ENCODE measurements at regions not wholly inside any gene's neighbourhood (a gene's known extent, or its start where the extent isn't known, plus 50 kb on each side); places are given as distances from the start of the nearest gene placed in this dataset.

- DNase-seq (ENCODE audit: low spot score), result no peak
- in situ Hi-C loops (cut with MboI; ENCODE audit: low sequenced_read_pairs, unreplicated experiment), result no loop called here
- TF ChIP-seq, protein P1, sequence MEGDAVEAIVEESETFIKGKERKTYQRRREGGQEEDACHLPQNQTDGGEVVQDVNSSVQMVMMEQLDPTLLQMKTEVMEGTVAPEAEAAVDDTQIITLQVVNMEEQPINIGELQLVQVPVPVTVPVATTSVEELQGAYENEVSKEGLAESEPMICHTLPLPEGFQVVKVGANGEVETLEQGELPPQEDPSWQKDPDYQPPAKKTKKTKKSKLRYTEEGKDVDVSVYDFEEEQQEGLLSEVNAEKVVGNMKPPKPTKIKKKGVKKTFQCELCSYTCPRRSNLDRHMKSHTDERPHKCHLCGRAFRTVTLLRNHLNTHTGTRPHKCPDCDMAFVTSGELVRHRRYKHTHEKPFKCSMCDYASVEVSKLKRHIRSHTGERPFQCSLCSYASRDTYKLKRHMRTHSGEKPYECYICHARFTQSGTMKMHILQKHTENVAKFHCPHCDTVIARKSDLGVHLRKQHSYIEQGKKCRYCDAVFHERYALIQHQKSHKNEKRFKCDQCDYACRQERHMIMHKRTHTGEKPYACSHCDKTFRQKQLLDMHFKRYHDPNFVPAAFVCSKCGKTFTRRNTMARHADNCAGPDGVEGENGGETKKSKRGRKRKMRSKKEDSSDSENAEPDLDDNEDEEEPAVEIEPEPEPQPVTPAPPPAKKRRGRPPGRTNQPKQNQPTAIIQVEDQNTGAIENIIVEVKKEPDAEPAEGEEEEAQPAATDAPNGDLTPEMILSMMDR (IDR thresholded peaks at IDR 0.05; ENCODE audit: borderline replicate concordance, control extremely low read depth, extremely low read depth, insufficient read depth, missing control alignments), result no peak
Measured at GRCh38 chr12:46043972-46044520, 53.7 kb upstream of the SCAF11 start.

All from GM13976 (cell line).